Stimulated activated CD8-positive, alpha-beta memory T cell treated with anti-CD3 and anti-CD28 coated beads, Interleukin-4, amount 100 ng/mL, for 1 hour (primary cell): ENCODE measurements at regions not wholly inside any gene's neighbourhood (a gene's known extent, or its start where the extent isn't known, plus 50 kb on each side); places are given as distances from the start of the nearest gene placed in this dataset.
"Not testable (repeated sequence)": the region's sequence is repeated elsewhere in the genome, so short reads cannot be mapped to it uniquely, and the experiment has no call there.

Experiments used
- DNase-seq, 2 donors: peaks; one replicate each; pipeline ENCODE4 v3.0.0-alpha.2; 2020; ENCODE audit warnings: low read depth in 2 of 2, low spot score in 1 of 2

GRCh38 chr5:152118676-152119470, 194.2 kb upstream of the GLRA1 start:
- no peak for DNase-seq

GRCh38 chr5:152116934-152117333, 192.3 kb upstream of the GLRA1 start:
- DNase-seq = no peak

DNA sequence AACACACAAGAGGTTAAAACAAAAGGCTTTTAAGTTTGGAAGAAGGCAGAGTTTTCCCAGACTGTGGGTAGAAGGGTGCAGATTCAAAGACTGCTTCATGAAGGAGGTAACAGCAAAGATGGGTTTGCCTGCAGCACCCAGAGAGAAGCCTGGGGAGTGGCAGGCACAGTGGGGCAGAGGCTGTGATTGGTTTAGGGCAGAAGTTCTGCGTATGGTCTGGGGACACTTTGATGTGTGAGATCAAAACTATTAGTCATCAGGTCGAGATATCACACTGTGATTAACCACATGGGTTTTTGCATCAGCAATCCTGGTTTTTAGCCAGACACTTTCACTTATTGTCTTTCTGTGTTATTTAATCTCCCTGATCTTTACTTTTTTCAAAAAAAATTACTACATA, 188.8 kb upstream of the GLRA1 start:
- no peak for DNase-seq

DNA sequence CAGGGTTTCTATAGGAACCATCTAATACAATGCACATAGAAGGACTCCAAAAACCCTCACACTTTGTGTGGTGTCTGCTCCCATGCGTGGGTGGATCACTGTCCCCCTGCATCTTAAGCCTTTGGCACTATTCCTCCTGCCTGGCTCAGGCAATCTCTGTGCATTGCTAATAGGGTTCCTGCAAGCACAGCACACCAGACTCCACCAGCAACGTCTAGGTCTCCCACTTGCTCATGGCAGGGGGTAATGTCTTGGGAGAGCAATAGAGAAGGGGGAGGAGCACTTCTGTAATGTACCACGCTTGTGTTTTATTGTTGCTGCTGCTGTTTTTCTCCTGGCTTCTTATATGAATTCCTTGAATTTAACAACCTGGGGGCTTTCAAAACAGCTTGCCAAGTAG, 182.6 kb upstream of the GLRA1 start:
- DNase-seq = no peak

DNA sequence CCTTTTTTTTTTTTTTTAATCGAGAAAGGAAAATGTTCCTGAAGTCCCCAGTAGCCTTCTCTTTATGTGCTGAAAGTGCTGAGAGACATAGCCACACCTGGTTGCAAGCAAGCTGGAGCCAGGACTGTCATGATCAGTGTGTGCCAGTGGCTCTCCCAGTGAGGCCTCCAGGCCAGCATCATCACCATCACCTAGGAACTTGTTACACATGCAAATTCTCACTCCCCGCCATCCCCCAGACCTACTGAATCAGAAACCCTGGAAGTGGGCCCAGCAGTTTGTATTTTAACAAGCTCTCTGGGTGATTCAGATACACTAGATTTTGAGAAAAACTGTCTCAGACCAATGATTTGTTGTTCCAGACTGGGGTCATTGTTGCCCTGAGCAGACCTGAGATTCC, 181.9 kb upstream of the GLRA1 start:
- no peak for DNase-seq

DNA sequence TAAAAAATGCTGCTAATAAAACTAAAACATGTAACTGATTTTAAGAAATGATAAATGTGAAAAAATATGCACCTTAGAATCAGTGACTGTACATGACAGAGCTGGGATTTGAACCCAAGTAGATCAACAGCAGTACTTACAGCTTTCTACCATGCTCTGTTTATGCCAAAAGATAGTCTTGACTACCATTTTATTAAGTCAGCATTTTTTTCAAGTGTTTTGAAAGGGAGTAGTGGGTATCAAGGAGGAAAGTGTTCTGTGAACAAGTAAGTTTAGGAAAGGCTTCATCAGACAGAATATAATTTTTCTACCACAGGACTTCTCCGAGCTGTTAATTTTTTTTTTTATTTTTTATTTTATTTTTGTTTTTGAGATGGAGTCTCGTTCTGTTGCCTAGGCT, 180.4 kb upstream of the GLRA1 start:
- no peak for DNase-seq

DNA sequence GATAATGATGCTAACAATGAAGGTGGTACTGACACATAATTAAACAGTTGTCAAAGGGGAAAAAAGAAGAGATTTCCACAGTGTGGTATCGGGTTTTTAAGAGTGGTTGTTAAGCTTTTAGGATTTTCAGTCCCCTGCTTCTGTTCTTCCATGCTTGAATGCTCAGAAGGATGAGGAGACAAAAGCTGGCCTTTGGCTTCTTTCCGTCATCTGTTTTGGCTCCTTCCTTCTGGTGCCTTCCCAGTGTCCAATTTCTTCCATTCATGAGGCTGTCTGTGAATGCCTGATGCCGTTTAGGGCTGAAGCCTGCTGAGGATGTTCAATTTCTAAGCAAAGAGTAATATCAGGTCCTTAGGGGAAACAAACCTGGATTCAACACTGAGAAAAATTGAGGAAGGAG, 179.6 kb upstream of the GLRA1 start:
- DNase-seq = no peak

GRCh38 chr5:152102908-152103307, 178.3 kb upstream of the GLRA1 start:
- DNase-seq = not testable (repeated sequence)

DNA sequence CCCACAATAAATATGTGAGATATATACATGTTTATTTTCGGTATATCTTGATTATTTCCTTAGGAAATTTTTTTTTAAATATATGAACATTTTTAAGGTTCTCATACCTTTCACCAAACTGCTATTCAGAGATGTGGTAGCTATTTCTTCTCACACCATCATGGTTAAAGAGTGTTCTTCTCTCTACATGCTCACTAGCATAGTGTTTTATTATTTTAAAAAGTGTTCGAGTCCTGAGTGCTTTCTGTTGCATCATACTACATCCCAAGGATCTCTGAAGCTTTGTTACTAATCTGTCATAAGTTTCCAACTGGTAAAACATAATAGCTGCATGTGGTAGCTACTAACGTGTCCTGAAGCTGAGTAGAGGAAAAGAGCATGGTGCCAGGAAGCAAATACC, 177.4 kb upstream of the GLRA1 start:
- no peak for DNase-seq

- no peak for DNase-seq
Measured at GRCh38 chr5:152100462-152100861, 175.8 kb upstream of the GLRA1 start.

- no peak for DNase-seq
Measured at GRCh38 chr5:152097128-152097527, 172.5 kb upstream of the GLRA1 start.

DNA sequence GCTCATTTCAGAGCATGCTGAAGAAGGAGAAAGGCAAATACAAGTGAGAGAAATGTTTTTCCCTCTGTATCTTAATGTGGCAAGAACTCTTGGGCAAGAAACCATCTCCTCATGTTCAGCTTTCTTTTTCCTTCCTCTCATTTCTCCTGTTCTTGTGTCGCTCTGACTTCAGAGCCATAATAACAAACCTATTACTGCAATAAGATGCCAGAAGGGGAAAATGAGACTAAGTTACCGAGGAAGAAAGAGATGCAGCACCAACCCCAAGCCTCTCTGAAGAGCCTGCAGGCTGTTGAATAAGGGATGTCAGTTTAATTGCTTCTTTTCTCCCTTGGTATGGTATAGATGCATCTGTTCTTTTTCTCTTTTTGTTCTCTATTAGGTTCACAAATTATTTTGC, 170.1 kb upstream of the GLRA1 start:
- DNase-seq = no peak

DNA sequence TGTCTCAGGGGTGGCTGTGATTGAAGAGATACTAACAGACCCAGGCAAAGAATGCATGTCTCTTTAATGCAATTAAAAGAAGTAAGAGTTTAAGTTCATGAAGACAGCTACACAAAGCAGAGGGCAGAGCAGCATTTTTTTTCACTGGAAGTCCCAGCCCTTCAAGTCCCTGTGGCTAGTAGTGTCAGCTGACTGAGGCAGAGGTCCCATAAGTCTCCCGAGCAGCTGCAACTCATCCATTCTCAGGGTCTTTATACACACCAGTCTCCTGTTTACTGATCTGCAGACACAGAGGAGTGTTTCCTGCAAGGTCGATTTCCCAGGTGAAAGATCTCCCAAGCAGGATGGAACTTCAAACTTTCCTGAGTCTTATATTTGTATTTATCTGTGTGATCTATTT, 169.4 kb upstream of the GLRA1 start:
- no peak for DNase-seq

DNA sequence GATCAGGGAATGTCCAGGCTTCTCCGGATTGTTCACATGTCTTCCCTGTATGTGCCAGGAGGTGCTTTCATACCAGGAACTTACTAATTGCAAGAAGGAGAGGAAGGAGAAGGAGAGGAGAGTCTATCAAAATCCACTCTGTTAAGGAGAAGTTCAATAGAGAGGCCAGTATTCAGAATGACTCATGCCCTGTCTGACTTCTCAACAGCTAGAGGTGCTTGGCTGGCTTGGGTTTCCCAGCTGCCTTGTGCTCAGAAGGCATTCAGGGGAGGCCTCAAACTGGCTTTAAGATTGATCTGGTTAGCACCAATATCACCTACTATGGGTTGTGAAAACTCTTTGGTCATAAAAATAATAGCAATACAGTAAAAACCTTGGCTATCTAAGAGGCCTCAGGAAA, 167.9 kb upstream of the GLRA1 start:
- no peak for DNase-seq

- no peak for DNase-seq
Measured at GRCh38 chr5:152089644-152090043, 165.0 kb upstream of the GLRA1 start.

DNA sequence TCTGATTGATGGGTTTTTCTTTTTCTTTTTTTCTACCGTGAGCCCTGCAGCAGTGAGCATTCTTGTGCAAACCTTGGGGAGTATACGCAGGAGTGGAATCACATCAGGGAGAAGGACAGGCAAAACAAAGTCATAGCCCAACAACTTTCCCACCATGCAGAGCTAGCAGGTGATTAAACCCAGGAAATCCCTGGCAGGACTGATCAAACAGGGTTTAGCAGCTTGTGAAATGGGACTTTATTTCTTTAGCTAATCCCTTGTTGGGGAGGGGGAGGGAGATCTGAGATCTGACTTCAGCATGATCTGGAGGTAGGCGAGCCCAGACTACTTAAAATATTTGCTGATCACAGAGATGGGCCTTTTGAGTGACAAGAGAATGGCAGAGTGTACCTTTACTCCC, 162.0 kb upstream of the GLRA1 start:
- DNase-seq = no peak

DNA sequence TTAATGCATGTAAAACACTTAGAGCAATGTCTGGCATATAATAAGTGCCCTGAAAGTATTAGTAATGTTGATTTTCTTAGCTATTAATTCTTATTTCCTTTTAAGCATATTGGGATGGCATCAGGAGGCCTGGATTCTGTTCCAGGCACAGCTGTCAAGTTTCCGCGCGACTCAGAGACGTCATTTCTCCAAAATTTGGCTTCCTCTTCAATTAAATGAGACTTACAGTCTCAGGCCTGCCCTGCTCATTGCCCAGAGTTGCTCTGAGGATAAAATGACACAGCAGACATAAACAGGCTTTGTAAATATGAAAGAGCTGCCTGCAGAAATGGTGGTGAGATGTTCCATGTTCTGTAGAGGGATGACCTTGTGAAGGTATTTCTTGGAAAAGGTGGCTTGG, 159.8 kb upstream of the GLRA1 start:
- DNase-seq = no peak

DNA sequence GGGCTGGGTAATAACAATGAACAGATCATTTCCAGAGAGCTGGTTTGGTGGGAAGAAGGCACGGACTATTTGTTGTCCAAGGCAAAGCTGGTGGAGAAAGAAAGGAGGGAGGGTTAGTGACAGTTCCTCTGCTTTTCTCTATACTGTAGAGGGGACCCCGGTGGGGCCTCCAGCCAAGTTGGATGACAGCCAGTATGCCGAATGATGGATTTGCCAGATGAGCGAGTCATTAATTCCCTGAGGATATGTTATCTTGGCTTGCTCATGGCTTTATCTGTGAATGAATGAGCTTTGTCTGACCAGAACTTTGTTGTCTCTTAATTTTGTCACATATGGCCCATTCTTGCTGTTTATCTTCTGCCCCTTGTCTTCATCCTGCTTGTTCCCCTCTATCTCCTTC, 158.6 kb upstream of the GLRA1 start:
- DNase-seq = no peak

GRCh38 chr5:152072091-152072490, 147.4 kb upstream of the GLRA1 start:
- DNase-seq = no peak

DNA sequence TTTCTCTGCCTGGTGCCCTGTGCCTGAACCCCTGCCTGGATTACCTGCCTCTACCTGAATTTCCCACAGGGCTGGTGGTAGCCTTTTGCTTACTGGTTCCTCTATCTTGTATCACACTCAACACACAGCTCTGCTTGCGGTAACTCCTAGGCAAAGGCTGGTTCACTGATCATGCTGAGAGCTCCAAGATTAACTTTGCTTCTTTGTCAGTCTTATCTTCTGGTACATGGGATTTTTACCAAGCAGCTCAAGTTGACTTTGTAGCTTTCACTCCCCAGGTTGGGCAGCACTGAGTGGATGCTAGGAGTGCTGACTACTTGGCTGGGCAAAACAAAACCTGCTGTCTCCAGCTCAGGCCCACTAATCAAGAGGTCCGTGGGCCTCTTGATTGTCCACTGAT, 145.9 kb upstream of the GLRA1 start:
- no peak for DNase-seq

GRCh38 chr5:152066784-152067183, 142.1 kb upstream of the GLRA1 start:
- DNase-seq = no peak

DNA sequence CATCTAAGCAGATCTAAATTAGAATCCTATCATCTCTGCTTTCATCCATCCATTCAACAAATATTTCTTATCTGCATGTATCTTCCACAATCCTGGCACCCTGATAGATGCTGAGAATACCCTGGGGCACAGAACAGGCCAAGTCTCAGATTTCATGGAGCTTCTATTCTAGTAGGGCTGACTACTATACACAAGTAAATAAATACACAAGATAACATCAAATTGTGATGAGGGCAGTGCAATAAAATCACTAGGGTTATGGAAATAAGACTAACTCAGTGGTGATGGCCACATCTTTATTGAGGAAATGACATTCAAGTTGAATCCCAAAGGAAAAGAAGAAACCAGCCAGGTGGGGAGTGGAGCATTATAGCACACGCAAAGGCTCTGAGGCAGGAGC, 138.4 kb upstream of the GLRA1 start:
- no peak for DNase-seq

- no peak for DNase-seq
Measured at GRCh38 chr5:152061095-152061494, 136.4 kb upstream of the GLRA1 start.

GRCh38 chr5:152058267-152058666, 133.6 kb upstream of the GLRA1 start:
- no peak for DNase-seq
